NCI-H2107 treated with DMSO at 0.1 percent for 48 hours (cell line): ENCODE measurements at regions not wholly inside any gene's neighbourhood (a gene's known extent, or its start where the extent isn't known, plus 50 kb on each side); places are given as distances from the start of the nearest gene placed in this dataset.
A peak's percentile ranks its signal among the peaks of the same experiment; 100 is the strongest.

Experiments
- DNase-seq: peaks from one replicate; lab custom pipeline; 2025; ENCODE audit not compliant: unreplicated experiment; lab: John Stamatoyannopoulos, UW

DNA sequence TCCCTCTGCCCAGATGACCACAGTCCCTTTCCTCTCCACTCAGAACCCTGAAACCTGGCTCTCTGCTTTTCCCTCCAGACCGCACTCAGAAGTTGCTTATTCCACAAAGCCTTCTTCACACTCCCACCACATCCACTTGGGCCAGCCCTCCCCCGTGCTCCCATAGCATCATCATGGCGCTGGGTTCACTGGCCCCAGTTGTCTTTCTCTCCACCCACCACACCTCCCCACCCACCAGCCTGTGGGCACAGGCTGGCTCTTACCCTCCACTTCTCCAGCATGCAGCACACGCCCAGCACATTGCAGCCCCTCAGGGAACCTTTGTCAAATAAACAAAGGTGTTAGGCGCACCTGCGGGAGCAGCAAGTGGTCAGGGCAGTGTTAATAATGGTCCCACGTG lies 130.0 kb downstream of the KATNIP start:
- DNase-seq = peak; percentile 1

- DNase-seq = no peak
These were observed 131.7 kb downstream of the KATNIP start for GRCh38 chr16:27681681-27682080.

DNA sequence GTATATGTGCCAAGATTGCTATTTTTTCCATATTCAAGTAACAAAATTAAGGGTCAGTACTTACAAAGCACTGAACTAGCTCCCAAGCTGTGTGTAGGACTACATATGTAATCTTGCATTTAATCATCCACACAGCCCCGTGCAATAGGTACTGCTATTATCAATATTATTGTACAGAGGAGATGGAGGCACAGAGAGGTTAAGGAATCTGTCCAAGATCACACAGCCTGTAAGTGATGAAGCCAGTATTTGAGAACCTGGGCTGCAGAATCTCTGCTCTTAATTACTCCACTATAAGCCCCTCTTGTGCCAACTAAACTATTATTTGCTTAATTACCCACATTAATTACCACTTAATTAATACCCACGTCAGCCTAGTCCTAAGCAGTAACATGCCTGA lies 134.1 kb downstream of the KATNIP start:
- DNase-seq = no peak

- DNase-seq = no peak
These were observed 135.9 kb downstream of the KATNIP start for GRCh38 chr16:27685807-27686206.

DNA sequence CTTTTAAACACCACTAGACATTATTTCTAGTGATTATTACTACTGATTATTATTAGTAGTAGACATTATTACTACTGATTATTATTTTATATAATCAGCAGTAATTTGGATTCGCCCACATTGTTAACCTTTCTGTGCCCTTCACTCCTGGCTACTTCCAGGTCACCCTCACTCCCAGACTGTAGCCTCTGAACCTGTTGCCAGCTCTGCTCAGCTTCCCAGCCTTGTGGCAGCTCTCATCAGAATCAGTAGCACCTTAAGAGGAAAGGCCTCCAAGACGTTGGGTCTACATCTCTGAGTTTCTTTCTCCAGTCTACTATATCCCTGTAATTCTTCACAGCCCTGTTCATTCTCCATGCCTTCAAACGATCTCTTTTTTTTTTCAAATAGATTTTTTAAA lies 137.0 kb downstream of the KATNIP start:
- DNase-seq = no peak

GRCh38 chr16:27687605-27688004 lies 137.7 kb downstream of the KATNIP start:
- DNase-seq = no peak

GRCh38 chr16:27689711-27690110 lies 139.8 kb downstream of the KATNIP start:
- DNase-seq = no peak

- peak; percentile 1 for DNase-seq
These were observed 140.7 kb downstream of the KATNIP start for GRCh38 chr16:27690608-27691007.

- DNase-seq = no peak
These were observed 141.8 kb downstream of the KATNIP start for GRCh38 chr16:27691721-27692120.

DNA sequence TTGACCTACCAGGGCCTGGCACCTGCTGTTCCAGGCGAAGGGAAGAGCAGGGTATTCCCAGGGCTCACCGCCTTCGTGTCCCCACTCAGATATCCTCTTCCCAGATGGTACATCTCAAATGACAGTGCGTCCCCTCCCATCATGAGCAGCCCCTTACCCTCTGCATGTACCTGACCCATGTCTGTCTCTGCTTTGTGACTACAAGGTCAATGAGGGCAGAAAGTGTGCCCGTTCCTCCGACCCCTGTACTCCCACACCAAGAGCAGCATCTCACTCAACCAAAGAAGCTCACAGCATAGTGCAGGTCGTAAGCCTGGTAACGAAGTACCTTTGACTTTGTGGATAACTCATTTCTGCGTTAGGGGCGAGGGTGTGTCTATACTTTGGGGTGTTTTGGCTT lies 142.6 kb downstream of the KATNIP start:
- no peak for DNase-seq

DNA sequence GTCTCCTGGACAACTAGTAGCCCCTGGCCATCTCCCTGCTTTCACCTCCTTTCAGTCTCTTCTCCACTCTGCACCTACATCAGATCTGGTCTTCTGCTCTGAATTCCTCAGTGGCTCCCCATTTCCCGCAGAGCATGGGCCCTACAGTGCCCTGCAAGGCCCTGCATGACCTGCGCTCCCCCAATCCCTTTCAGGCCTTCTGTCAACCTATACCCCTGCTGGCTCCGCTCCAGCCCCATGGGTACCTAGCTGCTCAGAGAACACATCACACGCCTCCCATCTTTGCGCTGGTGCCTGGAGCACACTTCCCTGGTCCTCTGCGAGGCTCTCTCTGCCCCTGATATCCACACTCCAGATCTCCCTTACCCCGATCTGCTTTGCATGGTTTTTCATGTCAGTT lies 145.2 kb downstream of the KATNIP start:
- no peak for DNase-seq

DNA sequence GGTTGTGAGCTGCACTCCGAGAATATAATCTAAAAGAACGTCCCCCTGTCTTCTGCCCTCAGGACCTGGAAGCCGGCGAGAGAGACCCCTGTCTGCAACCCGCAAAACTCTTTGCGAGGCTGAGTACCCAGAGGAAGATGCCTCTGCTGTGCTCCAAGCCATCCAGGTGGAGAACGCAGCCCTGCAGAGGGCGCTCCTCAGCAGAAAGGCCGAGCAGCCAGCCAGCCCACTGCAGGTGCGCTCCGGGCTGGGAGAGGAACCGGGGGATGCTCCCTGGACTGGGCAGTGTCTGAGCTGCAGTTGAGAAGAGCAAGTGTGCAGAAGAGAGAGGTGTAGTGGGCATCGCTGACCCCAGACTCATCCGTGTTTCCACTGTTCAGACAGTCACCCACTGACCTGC lies 148.3 kb downstream of the KATNIP start:
- DNase-seq = no peak

- no peak for DNase-seq
These were observed 148.8 kb downstream of the KATNIP start for GRCh38 chr16:27698746-27699145.

DNA sequence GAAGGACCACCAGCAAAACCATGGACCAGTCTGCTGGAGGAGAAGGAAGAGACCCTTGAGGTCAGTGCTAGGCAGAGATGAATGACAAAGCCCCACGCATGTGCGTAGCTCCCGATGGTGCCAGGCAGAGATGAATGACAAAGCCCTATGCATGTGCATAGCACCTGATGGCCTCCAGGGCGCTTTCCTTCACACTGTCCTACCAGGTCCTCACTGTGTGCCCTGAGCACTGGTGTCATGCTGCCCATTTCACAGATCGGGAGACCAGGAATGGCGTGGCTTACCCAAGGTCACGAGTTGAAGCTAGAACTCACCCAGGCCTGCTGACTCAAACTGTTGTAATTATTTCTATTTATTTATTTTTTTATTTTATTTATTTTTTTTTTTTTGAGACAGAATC lies 149.6 kb downstream of the KATNIP start:
- DNase-seq = no peak

DNA sequence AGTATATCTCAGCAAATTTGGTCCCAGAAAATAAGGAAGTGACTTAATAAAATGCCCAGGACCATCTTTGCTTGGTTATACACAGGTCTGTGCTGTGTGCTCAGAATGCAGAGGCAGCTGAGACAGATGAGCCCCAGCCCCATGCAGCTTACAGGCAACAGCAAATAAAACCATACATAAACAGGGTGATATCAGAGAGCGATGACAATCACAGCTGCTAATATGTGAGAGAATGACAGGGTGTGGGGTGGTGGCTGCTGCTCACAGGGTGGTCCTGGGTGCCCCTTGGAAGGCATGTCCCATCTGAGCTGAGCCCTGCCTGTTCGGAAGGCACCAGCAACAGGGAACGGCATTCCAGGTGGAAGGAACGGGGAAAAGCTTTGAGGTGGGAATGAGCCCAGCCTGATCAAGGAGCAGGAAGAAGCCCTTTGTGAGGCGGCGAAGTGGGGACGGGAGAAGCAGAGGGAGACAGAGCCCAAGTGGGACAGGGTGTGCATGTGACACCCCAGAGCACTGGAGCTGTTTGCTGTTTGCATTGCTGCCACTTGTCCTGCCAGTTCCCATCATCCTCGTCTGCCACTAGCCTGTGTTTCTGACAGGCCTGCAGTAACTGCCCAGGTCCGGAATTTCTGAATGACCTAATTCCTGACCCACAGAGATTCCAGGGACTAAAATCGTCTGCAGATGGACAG lies 150.5 kb downstream of the KATNIP start:
- no peak for DNase-seq

GRCh38 chr16:27701381-27701780 lies 151.4 kb downstream of the KATNIP start:
- DNase-seq = no peak

DNA sequence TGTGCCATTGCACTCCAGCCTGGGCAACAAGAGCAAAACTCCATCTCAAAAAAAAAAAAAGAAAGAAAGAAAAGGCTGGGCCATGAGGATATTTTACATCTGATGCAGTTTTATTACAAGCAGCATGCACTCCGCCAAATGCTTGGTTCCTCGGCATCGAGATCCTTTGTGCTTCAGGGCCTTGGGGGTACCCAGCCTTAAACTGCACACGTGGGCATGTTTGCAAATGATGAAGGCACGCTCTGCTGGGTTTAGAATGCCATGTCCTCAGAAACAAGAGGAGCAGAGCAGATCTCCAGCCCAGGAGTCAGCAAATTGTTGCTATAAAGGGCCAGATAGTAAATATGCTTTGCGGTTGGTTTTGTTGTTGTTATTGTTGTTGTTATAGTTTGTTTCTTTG lies 153.2 kb downstream of the KATNIP start:
- no peak for DNase-seq

DNA sequence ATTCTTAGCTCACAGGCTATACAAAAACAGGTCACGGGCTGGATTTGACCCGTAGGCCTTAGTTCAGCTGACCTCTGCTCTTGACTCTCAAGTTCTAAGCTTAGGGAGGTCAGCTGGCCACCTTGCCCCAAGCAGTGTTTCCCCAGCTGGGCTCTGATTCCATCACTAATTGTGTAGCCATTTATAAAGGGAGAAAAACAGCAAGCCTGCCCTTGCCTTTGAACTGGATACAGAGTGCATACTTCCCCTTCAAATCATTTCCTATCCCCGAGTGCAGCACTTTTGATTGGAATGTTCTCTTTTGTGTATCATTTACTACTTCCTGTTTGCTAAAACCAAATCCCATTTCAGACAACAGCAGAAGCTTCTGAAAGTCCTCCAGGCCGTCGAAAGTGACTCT lies 153.6 kb downstream of the KATNIP start:
- no peak for DNase-seq

GRCh38 chr16:27704252-27704651 lies 154.3 kb downstream of the KATNIP start:
- no peak for DNase-seq

- no peak for DNase-seq
These were observed 156.4 kb downstream of the KATNIP start for GRCh38 chr16:27706156-27706865.

DNA sequence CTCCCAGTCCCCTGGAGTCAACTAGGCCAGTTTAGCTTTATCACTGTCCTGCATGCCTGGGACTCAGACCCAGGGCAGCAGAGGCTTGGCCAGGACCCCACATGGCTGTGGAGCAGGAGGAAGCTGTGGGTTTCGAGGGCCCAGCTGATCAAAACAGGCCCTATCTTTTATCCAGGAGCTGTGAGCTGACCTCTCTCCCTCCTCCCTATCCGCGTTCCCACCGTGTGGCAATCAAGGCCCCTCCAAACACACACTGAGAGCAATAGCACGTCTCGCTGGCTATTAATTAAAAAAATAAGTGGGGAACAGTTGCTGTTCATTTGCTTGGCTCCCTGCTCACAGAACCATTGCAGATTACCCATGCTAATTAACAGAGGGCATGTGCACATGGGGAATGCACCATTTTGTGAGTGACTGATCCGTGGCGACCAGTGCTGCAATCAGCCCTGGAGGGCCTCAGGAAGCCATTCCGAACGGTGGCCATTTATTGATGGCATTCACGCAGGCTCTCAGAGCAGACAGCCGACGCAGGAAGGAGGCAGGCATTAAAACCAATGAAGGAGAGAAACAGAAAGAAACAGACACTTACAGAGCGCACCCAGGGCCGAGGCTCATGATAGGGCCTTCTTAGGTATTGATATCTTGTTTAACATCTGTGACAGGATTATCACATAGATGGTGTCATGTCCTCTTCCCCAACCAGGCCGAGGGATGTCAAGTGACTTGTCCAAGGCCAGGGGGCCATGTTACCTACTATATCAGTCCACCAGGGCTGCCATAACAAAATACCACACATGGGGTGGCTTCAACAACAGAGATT lies 157.1 kb downstream of the KATNIP start:
- no peak for DNase-seq

GRCh38 chr16:27708651-27709050 lies 158.7 kb downstream of the KATNIP start:
- no peak for DNase-seq
